WERI-Rb-1 (cell line): ENCODE measurements at regions not wholly inside any gene's neighbourhood (a gene's known extent, or its start where the extent isn't known, plus 50 kb on each side); places are given as distances from the start of the nearest gene placed in this dataset.

Experiments
- DNase-seq: peaks from one replicate; pipeline ENCODE4 v3.0.0-alpha.2; 2020
- H3K27ac ChIP-seq: fragments of 250-450 bp; sonication (Bioruptor Pico); 2 replicates; pipeline ENCODE4 v1.5.1; 2020; ENCODE audit warnings: mild to moderate bottlenecking, moderate library complexity
- H3K27me3 ChIP-seq: fragments of 250-450 bp; sonication (Bioruptor Pico); 2 replicates; pipeline ENCODE4 v1.5.1; 2021; ENCODE audit warnings: mild to moderate bottlenecking, low read depth, moderate library complexity; ENCODE audit not compliant: insufficient read depth, severe bottlenecking
- H3K36me3 ChIP-seq: fragments of 250-450 bp; sonication (Bioruptor Pico); 2 replicates; pipeline ENCODE4 v1.5.1; 2020; ENCODE audit warnings: mild to moderate bottlenecking, moderate library complexity
- H3K4me3 ChIP-seq: 2 replicates; pipeline ENCODE4 v1.5.1; 2011; ENCODE audit warnings: low read depth, mild to moderate bottlenecking, control low read depth, low read length
- H3K9me3 ChIP-seq: fragments of 250-450 bp; sonication (Bioruptor Pico); 2 replicates; pipeline ENCODE4 v1.5.1; 2021; ENCODE audit warnings: mild to moderate bottlenecking, moderate library complexity; ENCODE audit not compliant: severe bottlenecking
- CTCF ChIP-seq: IDR thresholded peaks from 2 replicates; pipeline ENCODE4 v1.5.1; 2011; ENCODE audit warnings: low read depth, mild to moderate bottlenecking, control low read depth, inconsistent platforms, low read length

GRCh38 chr17:77700165-77700881, 258.2 kb upstream of the TNRC6C start:
- H3K9me3 ChIP-seq, result peaks cover 24% of the 10 kb centered on the region

GRCh38 chr17:77701996-77702395, 256.5 kb upstream of the TNRC6C start:
- Histone ChIP-seq H3K27me3 (no peaks in the 10 kb centered on the region), H3K9me3 (peaks cover 34% of the 10 kb centered on the region), H3K4me3 (no peak overlapping the region), H3K27ac (no peak overlapping the region), H3K36me3 (no peaks in the 10 kb centered on the region)
- DNase-seq, result no peak
- TF ChIP-seq CTCF, result no peak

More at GRCh38 chr17:77700165-77700881, 258.2 kb upstream of the TNRC6C start:
- DNase-seq, result no peak
- TF ChIP-seq CTCF, result no peak
- Histone ChIP-seq H3K27me3 (no peaks in the 10 kb centered on the region), H3K27ac (peak overlapping the region; percentile 13; the same call in 1 of the 2 replicates), H3K4me3 (no peak overlapping the region), H3K36me3 (no peaks in the 10 kb centered on the region)

GRCh38 chr17:77704048-77704815, 254.3 kb upstream of the TNRC6C start:
- peaks cover 37% of the 10 kb centered on the region for H3K9me3 ChIP-seq
- no peaks in the 10 kb centered on the region for H3K27me3 ChIP-seq
- DNase-seq, result no peak
- H3K4me3 ChIP-seq, result no peak overlapping the region
- no peaks in the 10 kb centered on the region for H3K36me3 ChIP-seq
- TF ChIP-seq CTCF, result no peak
- H3K27ac ChIP-seq, result no peak overlapping the region

DNA sequence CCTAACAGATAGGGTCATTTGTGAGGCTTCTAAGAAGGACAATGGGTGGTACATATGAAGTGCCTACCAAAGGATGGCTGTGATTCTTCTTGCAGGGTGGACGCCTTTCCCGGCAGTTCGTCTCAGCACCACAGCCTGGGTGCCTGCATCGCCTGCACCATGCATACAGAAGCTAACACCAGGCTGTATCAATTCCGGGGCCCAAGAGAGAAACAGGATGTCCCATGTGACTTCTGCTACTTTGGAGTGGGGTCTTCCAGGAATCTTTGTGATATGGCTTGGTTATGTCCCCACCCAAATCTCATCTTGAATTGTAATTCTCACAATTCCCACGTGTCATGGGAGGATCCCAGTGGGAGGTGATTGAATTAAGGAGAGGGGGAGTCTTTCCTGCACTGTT, 251.6 kb upstream of the TNRC6C start:
- no peak for DNase-seq
- Histone ChIP-seq H3K27me3 (no peaks in the 10 kb centered on the region), H3K4me3 (no peak overlapping the region), H3K27ac (no peak overlapping the region), H3K36me3 (no peaks in the 10 kb centered on the region), H3K9me3 (peaks cover 36% of the 10 kb centered on the region)
- TF ChIP-seq CTCF, result no peak

- no peak for TF ChIP-seq CTCF
- peak overlapping the region; percentile 2; the same call in 1 of the 2 replicates for H3K27ac ChIP-seq
- H3K4me3 ChIP-seq, result no peak overlapping the region
- no peak for DNase-seq
- no peaks in the 10 kb centered on the region for H3K36me3 ChIP-seq
- H3K9me3 ChIP-seq, result peaks cover 33% of the 10 kb centered on the region
- H3K27me3 ChIP-seq, result no peaks in the 10 kb centered on the region
These were observed 251.0 kb upstream of the TNRC6C start for GRCh38 chr17:77707546-77707945.
